Esophagus muscularis mucosa (tissue), 4 donors: ENCODE measurements at regions not wholly inside any gene's neighbourhood (a gene's known extent, or its start where the extent isn't known, plus 50 kb on each side); places are given as distances from the start of the nearest gene placed in this dataset.

ENCODE experiments used
- DNase-seq: peaks from one replicate; pipeline ENCODE4 v3.0.0-alpha.2; 2017; ENCODE audit errors: extremely low spot score
- H3K27ac ChIP-seq, 4 donors: fragments of 200-600 bp; sonication (generic); replicated peaks in 1 of 4; 1 replicate in 3 of 4; 2 replicates in 1 of 4; pipeline ENCODE4 v1.5.1; 2016 to 2019; ENCODE audit warnings: mild to moderate bottlenecking in 1 of 4
- H3K27me3 ChIP-seq, 4 donors: fragments of 200-600 bp; sonication (generic); one replicate each; pipeline versions ENCODE4 v1.5.1 to v1.6.0; 2016 to 2019
- H3K36me3 ChIP-seq, 4 donors: fragments of 200-600 bp; sonication (generic); one replicate each; pipeline ENCODE4 v1.5.1; 2016 to 2019
- H3K4me1 ChIP-seq, 4 donors: fragments of 200-600 bp; sonication (generic); one replicate each; pipeline ENCODE4 v1.5.1; 2016 to 2019
- H3K4me3 ChIP-seq, 4 donors: fragments of 200-600 bp; sonication (generic); 1 replicate in 2 of 4; 2 replicates in 2 of 4; pipeline ENCODE4 v1.5.1; 2016 to 2019; ENCODE audit warnings: mild to moderate bottlenecking in 4 of 4, moderate library complexity in 1 of 4
- H3K9me3 ChIP-seq, 4 donors: fragments of 200-600 bp; sonication (generic); 1 replicate in 3 of 4; 2 replicates in 1 of 4; pipeline ENCODE4 v1.5.1; 2016 to 2019
- EP300 ChIP-seq: sonication (generic); formaldehyde crosslinking; IDR thresholded peaks from one replicate; pipeline ENCODE4 v1.6.1; 2017; ENCODE audit warnings: antibody characterized with exemption
- POLR2A ChIP-seq: fragments of 450-650 bp; IDR thresholded peaks from one replicate; pipeline ENCODE4 v1.6.1; 2017; ENCODE audit warnings: antibody characterized with exemption, moderate library complexity, mild to moderate bottlenecking, low read depth
- POLR2AphosphoS5 ChIP-seq, 2 donors: sonication (generic); formaldehyde crosslinking; IDR thresholded peaks; one replicate each; pipeline ENCODE4 v1.6.1; 2017; ENCODE audit warnings: antibody characterized with exemption in 2 of 2
- WGBS: methylation state at CpG from one replicate; pipeline ENCODE4 v1.1.5; 2018; 5-methylcytosine and 5-hydroxymethylcytosine counted together
- intact Hi-C: fragments of 100-400 bp; cut with DNase I; formaldehyde crosslinking; loops from one replicate; pipeline ENCODE4 v1.15.1; 2023
- TF ChIP-seq, protein P1 (sequence below), 3 experiments: fragments of 200-600 bp in 2 of 3; fragments of 450-650 bp in 1 of 3; sonication (generic) in 2 of 3; IDR thresholded peaks; one replicate each; pipeline ENCODE4 v1.5.1; 2017 to 2019; ENCODE audit warnings: antibody characterized with exemption in 3 of 3, mild to moderate bottlenecking in 2 of 3, moderate library complexity in 1 of 3

DNA sequence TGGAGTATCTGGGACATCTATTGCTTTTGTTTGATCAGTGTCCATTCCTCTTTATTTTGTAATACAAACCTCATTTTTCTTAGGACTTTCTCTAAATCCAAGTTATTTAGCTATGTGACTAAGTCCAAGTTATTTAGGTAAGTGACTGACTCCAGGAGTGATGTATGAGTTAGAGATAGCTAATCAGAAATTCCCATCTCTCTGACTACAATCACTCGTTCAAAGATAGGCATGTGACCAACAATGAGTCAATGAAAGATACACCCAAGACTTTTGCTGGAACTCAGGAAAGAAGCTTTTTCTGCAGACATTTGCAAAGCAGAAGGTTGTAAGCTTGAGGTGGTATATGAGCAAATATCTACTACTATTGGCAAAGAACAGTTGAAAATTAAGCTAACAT, 72.5 kb upstream of the KCNIP4 start:
- no peak overlapping the region for H3K4me3 ChIP-seq
- intact Hi-C loops, result no loop called here
- no peak for TF ChIP-seq POLR2A
- no peak for TF ChIP-seq EP300
- TF ChIP-seq, protein P1, sequence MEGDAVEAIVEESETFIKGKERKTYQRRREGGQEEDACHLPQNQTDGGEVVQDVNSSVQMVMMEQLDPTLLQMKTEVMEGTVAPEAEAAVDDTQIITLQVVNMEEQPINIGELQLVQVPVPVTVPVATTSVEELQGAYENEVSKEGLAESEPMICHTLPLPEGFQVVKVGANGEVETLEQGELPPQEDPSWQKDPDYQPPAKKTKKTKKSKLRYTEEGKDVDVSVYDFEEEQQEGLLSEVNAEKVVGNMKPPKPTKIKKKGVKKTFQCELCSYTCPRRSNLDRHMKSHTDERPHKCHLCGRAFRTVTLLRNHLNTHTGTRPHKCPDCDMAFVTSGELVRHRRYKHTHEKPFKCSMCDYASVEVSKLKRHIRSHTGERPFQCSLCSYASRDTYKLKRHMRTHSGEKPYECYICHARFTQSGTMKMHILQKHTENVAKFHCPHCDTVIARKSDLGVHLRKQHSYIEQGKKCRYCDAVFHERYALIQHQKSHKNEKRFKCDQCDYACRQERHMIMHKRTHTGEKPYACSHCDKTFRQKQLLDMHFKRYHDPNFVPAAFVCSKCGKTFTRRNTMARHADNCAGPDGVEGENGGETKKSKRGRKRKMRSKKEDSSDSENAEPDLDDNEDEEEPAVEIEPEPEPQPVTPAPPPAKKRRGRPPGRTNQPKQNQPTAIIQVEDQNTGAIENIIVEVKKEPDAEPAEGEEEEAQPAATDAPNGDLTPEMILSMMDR (IDR thresholded peaks at IDR 0.05), result no peak
- no peak for TF ChIP-seq POLR2AphosphoS5 (IDR thresholded peaks at IDR 0.05)
- no peak for DNase-seq
- 61% methylated on average over 1 of the region's 1 CpG for WGBS
- no peak overlapping the region for H3K27ac ChIP-seq
- no peaks in the 10 kb centered on the region for H3K27me3 ChIP-seq
- no peaks in the 10 kb centered on the region for H3K36me3 ChIP-seq
- peaks cover 0 to 2% (median 0%) of the 10 kb centered on the region in 4 donors for H3K9me3 ChIP-seq
- H3K4me1 ChIP-seq, result no peaks in the 10 kb centered on the region

DNA sequence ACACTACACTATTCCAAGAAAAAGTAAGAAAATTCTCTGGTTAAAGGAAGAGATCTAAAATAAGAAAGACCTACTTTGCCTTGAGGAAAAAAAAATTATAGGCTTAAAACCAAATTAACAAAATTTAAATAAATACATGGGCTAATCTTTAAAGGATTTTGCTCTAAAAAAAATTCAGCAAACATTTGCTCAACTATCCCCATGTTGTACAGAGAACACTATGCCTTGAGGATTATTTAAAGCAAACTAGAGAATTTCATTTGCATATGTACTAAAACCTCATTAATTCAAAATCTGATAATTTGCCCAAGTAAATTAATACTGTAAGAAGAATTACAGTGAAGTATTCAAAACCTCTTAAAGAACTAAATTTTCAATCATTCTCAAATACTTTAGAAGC, 71.6 kb upstream of the KCNIP4 start:
- intact Hi-C loops, result no loop called here
- TF ChIP-seq EP300 (no peak), POLR2A (no peak), POLR2AphosphoS5 (IDR thresholded peaks at IDR 0.05) (no peak)
- TF ChIP-seq, protein P1 (IDR thresholded peaks at IDR 0.05), result no peak
- DNase-seq, result no peak
- no peak overlapping the region for H3K4me3 ChIP-seq
- no peaks in the 10 kb centered on the region for H3K36me3 ChIP-seq
- no peaks in the 10 kb centered on the region for H3K4me1 ChIP-seq
- no peaks in the 10 kb centered on the region for H3K9me3 ChIP-seq
- no peaks in the 10 kb centered on the region for H3K27me3 ChIP-seq
- no peak overlapping the region for H3K27ac ChIP-seq

DNA sequence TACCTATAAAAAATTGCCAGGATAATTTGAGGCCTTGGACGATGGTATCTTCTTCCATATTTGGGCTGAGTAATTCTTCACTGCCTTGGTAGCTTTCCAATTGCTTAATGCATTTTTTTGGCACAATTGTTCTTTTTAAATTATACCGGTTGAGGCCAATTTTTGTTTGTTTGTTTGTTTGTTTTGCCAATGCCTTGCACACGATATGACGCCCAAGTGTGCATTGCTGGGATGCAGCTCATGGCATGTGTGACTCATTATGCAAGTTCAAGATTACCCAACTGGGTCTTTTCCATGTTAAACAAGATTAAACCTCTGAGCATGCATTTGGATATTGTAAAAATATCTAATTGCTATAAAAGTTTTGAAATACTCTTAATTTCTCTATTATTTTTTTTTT, 71.1 kb upstream of the KCNIP4 start:
- Histone ChIP-seq H3K27me3 (no peaks in the 10 kb centered on the region), H3K4me1 (no peaks in the 10 kb centered on the region), H3K9me3 (no peaks in the 10 kb centered on the region), H3K4me3 (no peak overlapping the region), H3K36me3 (no peaks in the 10 kb centered on the region), H3K27ac (no peak overlapping the region)
- WGBS, result 74% methylated on average over 4 of the region's 4 CpGs
- intact Hi-C loops, result no loop called here
- DNase-seq, result no peak
- no peak for TF ChIP-seq EP300
- TF ChIP-seq POLR2A, result no peak
- TF ChIP-seq POLR2AphosphoS5 (IDR thresholded peaks at IDR 0.05), result no peak
- TF ChIP-seq, protein P1 (IDR thresholded peaks at IDR 0.05), result no peak

DNA sequence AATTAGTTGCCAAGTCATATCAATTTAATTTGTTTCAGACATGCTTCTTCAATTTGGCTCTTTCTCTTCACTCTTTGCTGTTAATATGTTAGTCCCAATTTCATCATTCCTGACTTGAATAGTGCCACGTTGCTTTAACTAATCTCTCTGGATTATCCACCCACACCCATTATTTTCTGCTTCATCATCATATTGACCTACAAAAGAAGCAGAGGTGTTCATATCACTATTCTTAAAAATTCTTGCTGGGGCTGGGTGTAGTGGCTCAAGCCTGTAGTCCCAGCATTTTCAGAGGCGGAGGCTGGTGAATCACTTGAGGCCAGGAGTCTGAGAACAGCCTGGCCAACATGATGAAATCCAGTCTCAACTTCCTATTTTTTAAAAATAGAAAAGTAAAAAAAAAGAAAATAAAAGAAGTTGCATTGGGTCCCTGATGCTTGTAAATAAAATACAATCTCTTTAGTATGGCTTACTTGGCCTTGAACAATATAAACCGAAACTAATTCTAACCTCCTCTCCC, 65.7 kb upstream of the KCNIP4 start:
- no peak overlapping the region for H3K4me3 ChIP-seq
- TF ChIP-seq, protein P1 (IDR thresholded peaks at IDR 0.05), result no peak
- TF ChIP-seq POLR2A, result no peak
- TF ChIP-seq POLR2AphosphoS5 (IDR thresholded peaks at IDR 0.05), result no peak
- TF ChIP-seq EP300, result no peak
- no peaks in the 10 kb centered on the region for H3K36me3 ChIP-seq
- H3K27me3 ChIP-seq, result no peaks in the 10 kb centered on the region
- 51% methylated on average over 3 of the region's 3 CpGs for WGBS
- intact Hi-C loops, result no loop called here
- H3K27ac ChIP-seq, result no peak overlapping the region
- no peaks in the 10 kb centered on the region for H3K4me1 ChIP-seq
- no peak for DNase-seq
- H3K9me3 ChIP-seq, result no peaks in the 10 kb centered on the region

DNA sequence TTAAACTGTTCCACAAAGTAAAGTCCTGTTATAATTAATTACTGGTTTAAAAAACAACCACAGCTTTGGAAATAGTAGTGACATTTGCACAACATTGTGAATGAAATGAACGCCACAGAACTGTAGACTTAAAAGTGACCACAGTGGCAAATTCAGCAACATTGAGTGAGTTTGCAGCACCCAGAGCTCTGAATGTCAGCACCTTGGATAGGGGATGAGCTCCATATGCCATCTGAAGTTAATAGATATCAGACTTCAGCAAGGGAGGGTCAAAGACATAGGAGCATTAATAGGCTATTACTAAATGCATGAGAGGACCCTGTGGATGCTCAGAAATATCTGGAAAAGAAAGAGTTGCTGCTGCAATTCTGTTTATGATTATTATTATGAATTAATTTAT, 55.3 kb upstream of the KCNIP4 start:
- Histone ChIP-seq H3K9me3 (no peaks in the 10 kb centered on the region), H3K36me3 (no peaks in the 10 kb centered on the region), H3K4me1 (no peaks in the 10 kb centered on the region), H3K4me3 (no peak overlapping the region), H3K27me3 (no peaks in the 10 kb centered on the region), H3K27ac (no peak overlapping the region)
- intact Hi-C loops, result no loop called here
- DNase-seq, result no peak
- 47% methylated on average over 1 of the region's 1 CpG for WGBS
- TF ChIP-seq EP300, result no peak
- TF ChIP-seq, protein P1 (IDR thresholded peaks at IDR 0.05), result no peak
- no peak for TF ChIP-seq POLR2A
- TF ChIP-seq POLR2AphosphoS5 (IDR thresholded peaks at IDR 0.05), result no peak
